WI38 (cell line): ENCODE measurements at regions not wholly inside any gene's neighbourhood (a gene's known extent, or its start where the extent isn't known, plus 50 kb on each side); places are given as distances from the start of the nearest gene placed in this dataset.
"Not testable (repeated sequence)": the region's sequence is repeated elsewhere in the genome, so short reads cannot be mapped to it uniquely, and the experiment has no call there.

ENCODE experiments used
- H3K4me3 ChIP-seq: 2 replicates; pipeline ENCODE4 v1.5.1; 2011; ENCODE audit warnings: low read depth, mild to moderate bottlenecking, control low read depth, low read length
- TF ChIP-seq, protein P1 (sequence below): IDR thresholded peaks from 2 replicates; pipeline ENCODE4 v1.5.1; 2012; ENCODE audit warnings: low read depth, mild to moderate bottlenecking, control low read depth, low read length

GRCh38 chrX:46328133-46328532 is 217.1 kb downstream of the ZNF674 start:
- TF ChIP-seq, protein P1, sequence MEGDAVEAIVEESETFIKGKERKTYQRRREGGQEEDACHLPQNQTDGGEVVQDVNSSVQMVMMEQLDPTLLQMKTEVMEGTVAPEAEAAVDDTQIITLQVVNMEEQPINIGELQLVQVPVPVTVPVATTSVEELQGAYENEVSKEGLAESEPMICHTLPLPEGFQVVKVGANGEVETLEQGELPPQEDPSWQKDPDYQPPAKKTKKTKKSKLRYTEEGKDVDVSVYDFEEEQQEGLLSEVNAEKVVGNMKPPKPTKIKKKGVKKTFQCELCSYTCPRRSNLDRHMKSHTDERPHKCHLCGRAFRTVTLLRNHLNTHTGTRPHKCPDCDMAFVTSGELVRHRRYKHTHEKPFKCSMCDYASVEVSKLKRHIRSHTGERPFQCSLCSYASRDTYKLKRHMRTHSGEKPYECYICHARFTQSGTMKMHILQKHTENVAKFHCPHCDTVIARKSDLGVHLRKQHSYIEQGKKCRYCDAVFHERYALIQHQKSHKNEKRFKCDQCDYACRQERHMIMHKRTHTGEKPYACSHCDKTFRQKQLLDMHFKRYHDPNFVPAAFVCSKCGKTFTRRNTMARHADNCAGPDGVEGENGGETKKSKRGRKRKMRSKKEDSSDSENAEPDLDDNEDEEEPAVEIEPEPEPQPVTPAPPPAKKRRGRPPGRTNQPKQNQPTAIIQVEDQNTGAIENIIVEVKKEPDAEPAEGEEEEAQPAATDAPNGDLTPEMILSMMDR = no peak
- H3K4me3 ChIP-seq = no peak overlapping the region

GRCh38 chrX:46327566-46328115 is 217.6 kb downstream of the ZNF674 start:
- H3K4me3 ChIP-seq = no peak overlapping the region
- TF ChIP-seq, protein P1 = no peak

DNA sequence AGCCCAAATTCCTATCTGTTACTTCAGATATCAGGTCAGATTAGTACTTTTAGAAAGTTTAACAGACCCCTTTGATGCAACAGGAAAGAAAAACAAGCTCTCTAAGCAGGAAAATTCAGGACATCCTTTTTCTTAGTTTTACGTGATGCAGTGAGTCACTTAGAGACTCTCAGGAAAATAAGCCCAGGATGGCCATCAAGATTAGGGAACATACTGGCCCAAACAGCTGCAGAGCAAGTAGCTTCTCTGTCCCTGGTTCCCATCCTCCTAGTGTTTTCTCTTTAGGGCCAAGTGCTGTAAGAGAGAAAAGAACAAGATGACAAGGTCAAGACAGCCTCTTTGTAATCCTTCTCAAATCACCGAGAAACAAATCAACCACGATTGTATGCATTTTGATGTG is 219.1 kb downstream of the ZNF674 start:
- TF ChIP-seq, protein P1 = no peak
- H3K4me3 ChIP-seq = no peak overlapping the region

- no peak overlapping the region for H3K4me3 ChIP-seq
- TF ChIP-seq, protein P1 = no peak
Measured at GRCh38 chrX:46325312-46325877, 219.8 kb downstream of the ZNF674 start.

DNA sequence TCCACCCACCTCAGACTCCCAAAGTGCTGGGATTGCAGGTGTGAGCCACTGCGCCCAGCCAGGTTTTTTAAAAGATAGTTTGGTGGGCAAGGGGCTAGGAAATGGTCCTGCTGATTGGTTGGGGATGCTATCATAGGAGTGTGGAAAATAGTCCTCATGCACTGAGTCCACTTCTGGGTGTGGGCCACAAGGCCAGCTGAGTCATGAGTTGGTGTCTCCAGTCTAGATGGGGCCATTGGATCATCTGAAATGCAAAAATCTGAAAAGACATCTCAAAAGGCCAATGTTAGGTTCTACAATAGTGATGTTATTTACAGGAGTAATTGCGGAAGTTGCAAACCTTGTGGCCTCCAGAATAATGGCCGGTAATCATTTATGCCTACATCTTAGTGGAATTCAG is 221.1 kb downstream of the ZNF674 start:
- TF ChIP-seq, protein P1 = no peak
- H3K4me3 ChIP-seq = no peak overlapping the region

DNA sequence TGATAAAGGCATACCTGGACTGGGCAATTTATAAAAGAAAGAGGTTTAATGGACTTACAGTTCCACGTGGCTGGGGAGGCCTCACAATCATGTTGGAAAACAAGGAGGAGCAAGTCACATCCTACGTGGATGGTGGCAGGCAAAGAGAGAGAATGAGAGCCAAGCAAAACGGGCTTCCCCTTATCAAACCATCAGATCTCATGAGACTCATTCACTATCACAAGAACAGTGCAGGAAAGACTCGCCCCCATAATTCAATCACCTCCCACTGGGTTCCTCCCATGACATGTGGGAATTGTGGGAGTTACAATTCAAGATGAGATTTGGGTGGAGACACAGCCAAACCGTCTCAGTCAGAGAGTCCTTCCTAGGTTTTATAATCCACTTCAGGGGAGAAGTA is 222.3 kb downstream of the ZNF674 start:
- H3K4me3 ChIP-seq = not testable (repeated sequence)

GRCh38 chrX:46321676-46322075 is 223.5 kb downstream of the ZNF674 start:
- no peak overlapping the region for H3K4me3 ChIP-seq

More at GRCh38 chrX:46321676-46322075, 223.5 kb downstream of the ZNF674 start:
- TF ChIP-seq, protein P1 = no peak
